ENCODE measurements at regions not wholly inside any gene's neighbourhood (a gene's known extent, or its start where the extent isn't known, plus 50 kb on each side); places are given as distances from the start of the nearest gene placed in this dataset.
A peak's percentile ranks its signal among the peaks of the same experiment; 100 is the strongest.

DNA sequence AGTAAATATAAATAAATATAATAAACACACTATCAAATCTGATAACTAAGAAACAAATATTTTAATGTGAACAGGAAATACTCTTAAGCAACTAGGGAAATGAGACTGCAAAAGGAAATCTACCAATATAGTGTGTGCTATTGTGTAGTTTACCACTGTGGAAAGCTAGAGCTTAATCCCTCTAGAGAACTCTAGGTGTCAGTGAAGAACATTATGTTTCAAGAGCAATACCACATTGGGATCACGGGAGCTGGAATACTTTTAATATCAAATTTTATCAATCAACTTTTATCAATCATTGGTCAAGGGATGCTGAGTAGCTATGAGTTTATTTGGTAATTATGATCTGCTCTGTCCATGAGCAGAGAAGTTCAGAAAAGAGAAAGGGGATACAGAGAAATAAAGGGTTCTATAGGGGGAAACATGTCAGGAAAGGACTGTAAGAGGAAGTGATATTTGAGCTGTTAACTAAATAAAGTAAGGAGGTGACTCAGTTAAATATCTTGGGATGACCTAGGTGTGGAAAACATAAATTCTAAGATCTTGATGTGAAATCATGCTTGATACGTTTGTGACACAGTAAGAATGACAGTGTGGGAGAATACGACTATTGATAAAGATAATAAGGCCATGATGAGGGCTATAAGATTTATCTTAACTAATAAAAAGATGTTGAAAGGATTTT is 762.2 kb upstream of the ALCAM start:
- FAIRE-seq (peak; percentile 41), DNase-seq (ENCODE audit: low read depth, low spot score) (no peak), ATAC-seq (peak; percentile 46; the same call in 1 of the 3 replicates)
- intact Hi-C loops (cut with micrococcal nuclease; ENCODE audit: unreplicated experiment) (no loop called here), in situ Hi-C loops (cut with MboI) (loop anchor here (10.0 kb wide), 1 partner anchor 760 kb away; the partner anchor contains the start of gene ALCAM)
- Histone ChIP-seq H3K9ac (ENCODE audit: control insufficient read depth, insufficient read depth, low read length) (no peak overlapping the region), H4K20me1 (ENCODE audit: control insufficient read depth, insufficient read depth) (no peaks in the 10 kb centered on the region), H3K9me3 (replicated peaks; ENCODE audit: control insufficient read depth, insufficient read depth, low read length) (no peaks in the 10 kb centered on the region), H3K36me3 (ENCODE audit: control insufficient read depth in 2 of 2, insufficient read depth in 2 of 2, low read length in 1 of 2) (no peaks in the 10 kb centered on the region), H3K4me3 (no peak overlapping the region), H2AFZ (ENCODE audit: control insufficient read depth, low read depth, low read length) (no peak overlapping the region), H3K27me3 (replicated peaks in 1 of 2; ENCODE audit: control insufficient read depth in 2 of 2, insufficient read depth in 2 of 2, low read length in 1 of 2) (no peaks in the 10 kb centered on the region), H3K27ac (ENCODE audit: control insufficient read depth, insufficient read depth) (no peak overlapping the region), H3K79me2 (ENCODE audit: control insufficient read depth, insufficient read depth, low read length) (no peaks in the 10 kb centered on the region), H3K4me2 (ENCODE audit: control insufficient read depth, insufficient read depth) (no peak overlapping the region), H3K4me1 (ENCODE audit: control insufficient read depth, insufficient read depth, low read length) (no peaks in the 10 kb centered on the region)
- no TSS peak for BruUV-seq (replicated peaks)
- 47% methylated on average over 3 of the region's 3 CpGs for WGBS (ENCODE audit: insufficient coverage, insufficient replicate concordance, low lambda C conversion rate, missing lambda C conversion rate)
- RAD21 ChIA-PET (ENCODE audit: unreplicated experiment) = no interaction called here
- SMC1A ChIA-PET (ENCODE audit: uncharacterized antibody, unreplicated experiment) = interaction anchor here (2.2 kb wide), 1 partner anchor 11 kb away, joined by 6 read pairs; no protein-coding TSS in a partner anchor
- TF ChIP-seq RCOR1 (conservative IDR thresholded peaks at IDR 0.05; ENCODE audit: low read depth, low read length) (no peak), IKZF2 (IDR thresholded peaks at IDR 0.05) (no peak), NFIC (IDR thresholded peaks at IDR 0.05; ENCODE audit: low read depth, low read length) (no peak)
- CTCF ChIA-PET = interaction anchor here (1.1 to 4.5 kb wide), 2 partner anchors 8 to 331 kb away, joined by 3 to 17 read pairs; no protein-coding TSS in a partner anchor
- POLR2A ChIA-PET = no interaction called here

DNA sequence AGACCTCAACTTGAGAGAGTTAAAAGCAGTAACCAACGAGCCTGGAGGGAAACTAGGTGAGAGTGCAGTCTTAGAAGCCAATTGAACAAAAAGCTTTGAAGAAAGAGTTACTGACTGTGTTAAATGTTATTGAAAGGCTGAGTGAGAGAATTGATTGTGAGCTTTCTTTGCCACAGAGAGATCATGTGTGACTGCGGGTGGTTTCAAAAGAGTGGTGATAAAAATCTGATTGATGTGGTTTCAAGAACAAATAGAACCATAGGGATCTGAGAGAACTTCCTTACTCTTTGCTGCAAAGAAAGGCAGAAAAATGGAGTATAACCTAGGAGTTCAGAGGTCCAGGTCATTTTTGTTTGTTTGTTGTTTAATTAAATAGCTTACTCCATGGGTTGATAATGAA is 759.9 kb upstream of the ALCAM start:
- Histone ChIP-seq H4K20me1 (ENCODE audit: control insufficient read depth, insufficient read depth) (no peaks in the 10 kb centered on the region), H2AFZ (ENCODE audit: control insufficient read depth, low read depth, low read length) (no peak overlapping the region), H3K4me2 (ENCODE audit: control insufficient read depth, insufficient read depth) (no peak overlapping the region), H3K27ac (ENCODE audit: control insufficient read depth, insufficient read depth) (no peak overlapping the region), H3K4me1 (ENCODE audit: control insufficient read depth, insufficient read depth, low read length) (no peaks in the 10 kb centered on the region), H3K79me2 (ENCODE audit: control insufficient read depth, insufficient read depth, low read length) (no peaks in the 10 kb centered on the region), H3K9me3 (replicated peaks; ENCODE audit: control insufficient read depth, insufficient read depth, low read length) (no peaks in the 10 kb centered on the region), H3K4me3 (no peak overlapping the region), H3K27me3 (replicated peaks in 1 of 2; ENCODE audit: control insufficient read depth in 2 of 2, insufficient read depth in 2 of 2, low read length in 1 of 2) (no peaks in the 10 kb centered on the region), H3K9ac (ENCODE audit: control insufficient read depth, insufficient read depth, low read length) (no peak overlapping the region), H3K36me3 (ENCODE audit: control insufficient read depth in 2 of 2, insufficient read depth in 2 of 2, low read length in 1 of 2) (no peaks in the 10 kb centered on the region)
- POLR2A ChIA-PET = no interaction called here
- DNase-seq (ENCODE audit: low read depth, low spot score) (no peak), FAIRE-seq (no peak), ATAC-seq (no peak)
- TF ChIP-seq ATF2 (IDR thresholded peaks at IDR 0.05; ENCODE audit: low read length) = no peak
- 0 out of 2 replicates have a peak, but pooled peaks have one; percentile 30 for TF ChIP-seq RUNX3 (IDR thresholded peaks at IDR 0.05; ENCODE audit: low read length)
- RAD21 ChIA-PET (ENCODE audit: unreplicated experiment) = no interaction called here
- BruUV-seq (replicated peaks) = no TSS peak
- SMC1A ChIA-PET (ENCODE audit: uncharacterized antibody, unreplicated experiment) = interaction anchor here (1.1 kb wide), 1 partner anchor 10 kb away, joined by 3 read pairs; no protein-coding TSS in a partner anchor
- intact Hi-C loops (cut with micrococcal nuclease; ENCODE audit: unreplicated experiment) (no loop called here), in situ Hi-C loops (cut with MboI) (loop anchor here (10.0 kb wide), 1 partner anchor 758 kb away; the partner anchor contains the start of gene ALCAM)
- 70% methylated on average over 2 of the region's 2 CpGs for WGBS (ENCODE audit: insufficient coverage, insufficient replicate concordance, low lambda C conversion rate, missing lambda C conversion rate)
- CTCF ChIA-PET = interaction anchor here (4.5 kb wide), 1 partner anchor 11 kb away, joined by 17 read pairs; no protein-coding TSS in a partner anchor
